ENCODE measurements at regions not wholly inside any gene's neighbourhood (a gene's known extent, or its start where the extent isn't known, plus 50 kb on each side); places are given as distances from the start of the nearest gene placed in this dataset.

- ChIA-PET CTCF (no interaction called here), POLR2A (no interaction called here)
- peaks cover 3% of the 10 kb centered on the region for H3K27me3 ChIP-seq (ENCODE audit: control insufficient read depth, insufficient read depth, low read length)
- no peak overlapping the region for H3K27ac ChIP-seq (ENCODE audit: low read depth, low read length)
- no peaks in the 10 kb centered on the region for H3K9me3 ChIP-seq (ENCODE audit: control insufficient read depth, insufficient read depth, low read length)
- no peak for TF ChIP-seq CTCF (IDR thresholded peaks at IDR 0.05; ENCODE audit: low read depth, low read length)
- no peak overlapping the region for H3K4me3 ChIP-seq (ENCODE audit: low read depth, low read length)
- no peak for DNase-seq (ENCODE audit: low read depth, low spot score)
Measured at GRCh38 chr11:116467823-116468222, 305.0 kb downstream of the BUD13 start.

DNA sequence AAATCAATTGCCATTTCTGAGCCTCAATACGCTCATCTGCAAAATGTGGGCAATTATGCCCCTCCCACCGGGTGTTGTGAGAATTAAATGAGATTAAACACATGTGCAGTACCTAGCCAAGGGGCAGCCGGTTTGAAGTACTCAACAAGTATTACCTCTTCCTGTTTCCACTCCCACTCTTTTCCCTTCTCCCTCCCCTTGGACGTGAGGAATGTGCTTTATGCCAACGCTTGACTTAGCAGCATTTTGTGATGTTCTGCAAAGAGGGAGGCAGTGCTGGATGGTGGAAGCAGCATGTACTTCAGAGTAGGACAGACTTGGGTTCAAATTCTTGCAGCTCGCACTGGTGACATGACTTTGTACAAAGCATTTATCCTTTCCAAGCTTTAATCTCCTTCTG, 306.0 kb downstream of the BUD13 start:
- peaks cover 3% of the 10 kb centered on the region for H3K27me3 ChIP-seq (ENCODE audit: control insufficient read depth, insufficient read depth, low read length)
- DNase-seq (ENCODE audit: low read depth, low spot score): no peak
- H3K4me3 ChIP-seq (ENCODE audit: low read depth, low read length): no peak overlapping the region
- CTCF ChIA-PET: no interaction called here
- no peak for TF ChIP-seq CTCF (IDR thresholded peaks at IDR 0.05; ENCODE audit: low read depth, low read length)
- POLR2A ChIA-PET: no interaction called here
- no peak overlapping the region for H3K27ac ChIP-seq (ENCODE audit: low read depth, low read length)
- no peaks in the 10 kb centered on the region for H3K9me3 ChIP-seq (ENCODE audit: control insufficient read depth, insufficient read depth, low read length)

DNA sequence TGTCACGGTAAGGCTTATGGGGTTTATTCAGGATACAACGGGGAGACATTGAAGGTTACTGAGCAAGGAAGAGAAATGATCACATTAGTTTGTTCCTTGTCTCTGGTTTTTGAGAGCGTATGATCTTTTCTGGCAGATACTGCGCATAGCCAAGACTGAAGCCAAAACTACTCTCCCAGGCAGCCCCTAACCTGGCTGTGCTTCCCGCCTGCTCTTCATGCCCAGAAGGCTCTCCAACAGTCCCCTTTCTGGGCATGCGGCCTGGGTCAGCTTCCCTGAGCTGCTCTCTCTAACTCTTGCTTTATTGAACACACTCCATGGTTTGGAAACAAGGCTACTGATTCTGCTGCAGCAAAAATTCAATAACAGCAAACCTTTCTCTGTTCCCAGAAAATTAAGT, 306.6 kb downstream of the BUD13 start:
- CTCF ChIA-PET: interaction anchor here (1.0 kb wide), 1 partner anchor 12 kb away, joined by 4 read pairs; no protein-coding TSS in a partner anchor
- Histone ChIP-seq H3K27me3 (ENCODE audit: control insufficient read depth, insufficient read depth, low read length) (peaks cover 3% of the 10 kb centered on the region), H3K9me3 (ENCODE audit: control insufficient read depth, insufficient read depth, low read length) (no peaks in the 10 kb centered on the region), H3K27ac (ENCODE audit: low read depth, low read length) (no peak overlapping the region), H3K4me3 (ENCODE audit: low read depth, low read length) (no peak overlapping the region)
- no peak for TF ChIP-seq CTCF (IDR thresholded peaks at IDR 0.05; ENCODE audit: low read depth, low read length)
- DNase-seq (ENCODE audit: low read depth, low spot score): no peak
- POLR2A ChIA-PET: no interaction called here

- Histone ChIP-seq H3K9me3 (ENCODE audit: control insufficient read depth, insufficient read depth, low read length) (no peaks in the 10 kb centered on the region), H3K27ac (ENCODE audit: low read depth, low read length) (no peak overlapping the region), H3K27me3 (ENCODE audit: control insufficient read depth, insufficient read depth, low read length) (peaks cover 3% of the 10 kb centered on the region), H3K4me3 (ENCODE audit: low read depth, low read length) (no peak overlapping the region)
- CTCF ChIA-PET: no interaction called here
- POLR2A ChIA-PET: no interaction called here
- DNase-seq (ENCODE audit: low read depth, low spot score): no peak
- no peak for TF ChIP-seq CTCF (IDR thresholded peaks at IDR 0.05; ENCODE audit: low read depth, low read length)
Measured at GRCh38 chr11:116465056-116465455, 307.7 kb downstream of the BUD13 start.

DNA sequence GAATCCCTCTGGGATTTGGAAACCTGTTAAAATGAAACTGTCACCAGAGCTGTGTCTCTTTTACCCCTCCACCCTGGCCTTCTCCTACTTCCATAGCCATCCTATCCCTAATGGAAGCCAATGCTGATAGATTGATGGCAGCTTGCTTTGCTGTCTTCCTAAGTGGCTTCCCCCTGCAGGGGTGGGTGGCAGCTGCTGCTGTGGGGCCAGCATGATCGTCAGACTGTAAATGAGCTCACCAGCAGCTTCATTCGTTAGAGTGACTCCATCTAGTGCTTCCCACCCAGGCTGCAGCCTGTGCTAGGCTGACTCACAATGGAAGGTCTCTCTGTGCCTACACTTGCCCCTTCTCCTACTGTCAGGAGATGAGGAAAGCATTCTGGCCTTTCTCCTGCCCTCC, 311.0 kb downstream of the BUD13 start:
- DNase-seq (ENCODE audit: low read depth, low spot score): no peak
- H3K27ac ChIP-seq (ENCODE audit: low read depth, low read length): no peak overlapping the region
- CTCF ChIA-PET: no interaction called here

More for the DNA sequence above, 311.0 kb downstream of the BUD13 start:
- Histone ChIP-seq H3K4me3 (ENCODE audit: low read depth, low read length) (no peak overlapping the region), H3K9me3 (ENCODE audit: control insufficient read depth, insufficient read depth, low read length) (no peaks in the 10 kb centered on the region), H3K27me3 (ENCODE audit: control insufficient read depth, insufficient read depth, low read length) (no peaks in the 10 kb centered on the region)
- POLR2A ChIA-PET: no interaction called here
- TF ChIP-seq CTCF (IDR thresholded peaks at IDR 0.05; ENCODE audit: low read depth, low read length): no peak
